Activated T-helper 1 cell treated with anti-CD3 and anti-CD28 coated beads, Interleukin-12 subunit alpha, Interleukin-12 subunit beta, Interleukin-2, Interleukin-4 antibody, amounts not matched to agents 30 ng/mL and 10 ng/mL and 1 ng/mL, durations not matched to agents 14 hours and 24 hours and 36 hours (primary cell): ENCODE measurements at regions not wholly inside any gene's neighbourhood (a gene's known extent, or its start where the extent isn't known, plus 50 kb on each side); places are given as distances from the start of the nearest gene placed in this dataset.

Source experiments
- DNase-seq: peaks from one replicate; pipeline ENCODE4 v3.0.0; 2021; ENCODE audit warnings: low spot score
- H3K27ac Mint-ChIP-seq: one replicate; pipeline ENCODE4 v1.8.0; 2021; ENCODE audit warnings: mild to moderate bottlenecking, mixed read lengths
- H3K27me3 Mint-ChIP-seq: one replicate; pipeline ENCODE4 v1.8.0; 2022; ENCODE audit warnings: mild to moderate bottlenecking, moderate library complexity, mixed read lengths; ENCODE audit not compliant: insufficient read depth
- H3K36me3 Mint-ChIP-seq: one replicate; pipeline ENCODE4 v1.8.0; 2021; ENCODE audit warnings: low read depth, mixed read lengths
- H3K4me1 Mint-ChIP-seq: one replicate; pipeline ENCODE4 v1.8.0; 2021; ENCODE audit warnings: low read depth, mixed read lengths
- H3K4me3 Mint-ChIP-seq: one replicate; pipeline ENCODE4 v1.8.0; 2021; ENCODE audit warnings: mild to moderate bottlenecking, moderate library complexity, mixed read lengths
- H3K9me3 Mint-ChIP-seq: one replicate; pipeline ENCODE4 v1.8.0; 2021; ENCODE audit warnings: mixed read lengths
- intact Hi-C: fragments of 100-400 bp; cut with micrococcal nuclease; formaldehyde crosslinking; loops from one replicate; pipeline ENCODE4 v1.15.1; 2024

DNA sequence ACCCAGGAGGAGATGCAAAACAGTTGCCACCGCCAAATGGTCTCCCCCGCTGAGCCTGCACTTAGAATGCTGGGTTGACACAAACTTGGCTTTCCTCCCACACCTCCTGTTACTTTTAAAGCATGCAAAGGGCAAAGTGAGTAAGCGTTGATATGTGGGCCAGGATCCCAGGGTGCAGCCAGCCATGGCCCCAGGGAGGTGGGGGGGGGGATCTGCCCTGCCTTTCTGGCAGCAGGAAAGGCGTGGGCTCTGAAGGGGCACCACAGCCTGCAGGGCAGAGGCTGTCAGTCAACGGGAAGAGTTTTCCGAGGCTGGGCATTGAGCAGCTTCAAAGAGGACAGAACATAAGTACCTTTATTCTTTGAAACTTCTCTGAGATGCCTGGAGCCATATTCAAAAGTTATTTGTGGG is 142.3 kb downstream of the ABCC12 start:
- no peaks in the 10 kb centered on the region for H3K27me3 Mint-ChIP-seq
- intact Hi-C loops: no loop called here
- H3K4me1 Mint-ChIP-seq: no peaks in the 10 kb centered on the region
- H3K27ac Mint-ChIP-seq: no peak overlapping the region
- no peak overlapping the region for H3K4me3 Mint-ChIP-seq
- H3K9me3 Mint-ChIP-seq: peaks cover 3% of the 10 kb centered on the region
- no peak for DNase-seq
- H3K36me3 Mint-ChIP-seq: no peaks in the 10 kb centered on the region

DNA sequence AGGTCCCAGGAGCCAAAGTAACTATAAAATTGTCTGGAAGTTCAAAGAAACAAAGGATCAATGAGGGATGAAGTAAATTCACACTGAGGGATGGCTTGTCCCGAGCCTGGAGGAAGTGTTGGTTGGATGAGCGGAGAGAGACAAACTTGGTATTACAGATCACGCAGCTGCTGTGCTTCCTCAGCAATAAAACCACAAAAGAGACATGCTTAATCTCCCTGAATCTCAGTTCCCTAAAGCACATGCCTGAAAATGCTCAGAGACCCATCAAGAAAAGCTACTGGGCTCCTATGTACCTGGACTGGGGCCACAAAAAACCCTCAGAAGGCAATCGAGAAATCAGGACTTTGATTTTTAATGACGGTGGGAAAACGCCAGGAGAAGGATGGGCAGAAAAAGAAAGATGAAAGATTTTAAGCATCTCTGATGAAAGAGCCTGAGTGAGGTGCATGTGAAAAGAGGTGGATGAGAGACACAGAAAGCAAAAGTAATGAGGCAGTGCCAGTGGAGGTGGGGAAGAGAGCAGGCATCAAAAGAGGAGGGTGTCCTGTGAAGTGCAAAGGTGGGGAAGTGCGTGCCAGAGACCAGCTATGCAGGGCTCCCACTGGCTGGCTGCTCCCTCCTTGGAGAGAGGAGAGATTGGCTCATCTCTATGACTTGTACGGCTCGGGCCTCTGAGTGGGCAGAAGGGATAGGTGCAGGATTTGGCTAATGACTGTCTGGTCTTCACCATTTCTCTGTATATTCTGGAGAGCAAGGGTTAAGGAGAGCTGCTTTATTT is 143.7 kb downstream of the ABCC12 start:
- no peaks in the 10 kb centered on the region for H3K4me1 Mint-ChIP-seq
- H3K36me3 Mint-ChIP-seq: no peaks in the 10 kb centered on the region
- intact Hi-C loops: no loop called here
- peaks cover 3% of the 10 kb centered on the region for H3K9me3 Mint-ChIP-seq
- DNase-seq: no peak
- H3K27ac Mint-ChIP-seq: no peak overlapping the region
- H3K4me3 Mint-ChIP-seq: no peak overlapping the region
- H3K27me3 Mint-ChIP-seq: no peaks in the 10 kb centered on the region

DNA sequence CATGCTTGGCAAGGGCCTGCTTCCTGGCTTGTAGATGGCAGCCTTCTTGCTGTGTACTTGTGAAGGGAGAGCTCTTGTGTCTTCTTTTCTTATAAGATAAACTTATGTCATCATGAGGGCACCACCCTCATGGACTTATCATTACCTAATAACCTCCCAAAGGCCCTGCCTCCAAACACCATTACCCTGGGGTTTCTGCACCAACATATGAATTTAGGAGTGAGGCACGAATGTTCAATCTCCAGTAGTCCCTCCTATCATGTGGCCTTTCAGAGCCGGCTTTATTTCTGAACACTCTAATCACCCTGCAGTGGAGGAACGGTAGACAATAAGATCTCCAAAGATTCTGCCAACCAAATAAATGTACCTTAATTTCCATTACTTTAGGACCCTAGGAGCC is 144.3 kb downstream of the ABCC12 start:
- peaks cover 4% of the 10 kb centered on the region for H3K9me3 Mint-ChIP-seq
- intact Hi-C loops: no loop called here
- H3K27ac Mint-ChIP-seq: no peak overlapping the region
- no peak overlapping the region for H3K4me3 Mint-ChIP-seq
- no peaks in the 10 kb centered on the region for H3K36me3 Mint-ChIP-seq
- H3K27me3 Mint-ChIP-seq: no peaks in the 10 kb centered on the region
- no peak for DNase-seq
- no peaks in the 10 kb centered on the region for H3K4me1 Mint-ChIP-seq

DNA sequence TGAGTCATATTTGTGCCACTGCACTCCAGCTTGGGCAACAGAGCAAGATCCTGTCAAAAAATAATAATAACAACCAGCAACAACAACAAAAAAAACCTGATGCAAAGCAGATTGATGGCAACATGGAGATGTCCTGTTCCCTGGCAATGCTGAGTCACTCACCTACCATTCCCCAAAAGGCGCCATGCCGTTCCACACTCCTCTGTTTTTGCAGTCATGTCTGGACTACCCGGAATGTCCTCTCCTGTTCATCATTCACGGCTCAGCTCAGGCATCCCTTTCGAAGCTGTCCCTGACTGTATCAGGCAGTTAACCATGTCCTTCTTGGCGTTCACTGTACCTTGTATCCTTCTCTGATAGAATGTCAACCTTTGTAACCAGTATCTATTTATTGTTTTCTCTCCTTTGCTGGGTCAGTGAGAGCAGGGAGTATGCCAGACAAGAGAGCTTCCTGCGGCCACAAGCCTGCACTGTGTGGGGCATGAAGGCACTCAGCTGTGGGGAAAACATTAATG is 147.7 kb downstream of the ABCC12 start:
- Mint-ChIP-seq H3K9me3 (peaks cover 4% of the 10 kb centered on the region), H3K4me1 (no peaks in the 10 kb centered on the region), H3K36me3 (no peaks in the 10 kb centered on the region), H3K27me3 (no peaks in the 10 kb centered on the region), H3K27ac (no peak overlapping the region), H3K4me3 (no peak overlapping the region)
- DNase-seq: no peak
- intact Hi-C loops: no loop called here

DNA sequence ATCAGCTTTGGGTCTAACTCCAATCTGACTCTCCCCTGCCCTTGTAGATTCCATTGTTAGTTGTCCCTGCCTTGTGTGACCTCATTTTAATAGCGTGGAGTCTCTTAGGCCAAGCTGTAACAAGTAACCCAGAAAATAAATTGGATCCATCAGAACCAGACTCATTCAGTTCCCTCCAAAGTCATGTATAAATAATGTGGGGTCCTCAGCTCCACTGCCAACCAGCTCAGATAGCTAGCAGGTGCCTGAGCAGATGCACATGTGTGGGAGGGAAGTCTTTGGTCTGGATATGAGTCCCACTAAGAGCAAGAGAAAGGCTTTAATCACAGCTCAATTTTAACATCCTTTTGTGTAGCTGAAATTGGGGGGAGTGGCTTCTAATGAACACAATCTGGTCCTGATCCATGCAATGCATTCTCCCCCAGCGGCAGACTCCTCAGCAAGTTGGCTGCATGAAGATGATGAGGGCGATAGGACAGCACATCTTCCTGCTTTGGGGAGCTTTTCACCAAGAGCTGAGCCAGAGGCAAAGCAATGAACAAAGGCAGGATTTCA is 151.6 kb downstream of the ABCC12 start:
- Mint-ChIP-seq H3K27me3 (no peaks in the 10 kb centered on the region), H3K4me1 (no peaks in the 10 kb centered on the region), H3K36me3 (no peaks in the 10 kb centered on the region), H3K4me3 (no peak overlapping the region), H3K27ac (no peak overlapping the region), H3K9me3 (peaks cover 4% of the 10 kb centered on the region)
- intact Hi-C loops: no loop called here
- no peak for DNase-seq

DNA sequence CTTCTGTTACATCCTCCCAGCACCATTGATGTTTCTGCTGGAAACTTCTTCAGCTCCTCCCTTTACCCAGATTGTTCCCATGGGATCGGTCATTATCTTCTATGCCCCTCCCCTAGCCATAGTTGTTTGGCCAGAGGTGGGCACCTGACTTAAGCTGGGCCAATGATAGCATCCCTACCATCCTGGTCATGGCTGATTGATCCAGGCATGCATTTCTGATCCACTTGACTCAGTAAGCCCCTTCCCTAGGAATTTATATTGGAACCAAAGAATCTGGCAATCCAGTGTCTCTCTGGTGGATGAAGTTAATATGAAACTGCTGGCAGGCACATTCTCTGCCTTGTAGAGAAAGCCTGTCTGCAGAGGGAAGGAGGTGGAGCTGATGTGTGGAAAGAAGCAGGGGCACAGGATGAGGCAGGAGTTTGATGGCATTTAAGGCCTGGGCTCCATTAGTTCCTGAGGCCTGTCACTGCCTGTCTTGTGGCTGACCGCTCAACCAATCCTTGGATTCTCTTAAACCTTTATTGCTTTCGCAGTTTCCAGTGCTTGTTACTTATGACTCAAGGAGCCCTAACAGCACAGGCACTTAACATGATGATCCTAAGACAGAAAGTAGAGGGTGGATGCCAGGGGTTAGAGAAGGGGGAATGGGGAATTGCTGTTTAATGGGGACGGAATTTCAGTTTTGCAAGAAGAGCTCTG is 152.4 kb downstream of the ABCC12 start:
- Mint-ChIP-seq H3K4me3 (no peak overlapping the region), H3K4me1 (no peaks in the 10 kb centered on the region), H3K27me3 (no peaks in the 10 kb centered on the region), H3K9me3 (peaks cover 4% of the 10 kb centered on the region), H3K27ac (no peak overlapping the region), H3K36me3 (no peaks in the 10 kb centered on the region)
- intact Hi-C loops: no loop called here
- no peak for DNase-seq

DNA sequence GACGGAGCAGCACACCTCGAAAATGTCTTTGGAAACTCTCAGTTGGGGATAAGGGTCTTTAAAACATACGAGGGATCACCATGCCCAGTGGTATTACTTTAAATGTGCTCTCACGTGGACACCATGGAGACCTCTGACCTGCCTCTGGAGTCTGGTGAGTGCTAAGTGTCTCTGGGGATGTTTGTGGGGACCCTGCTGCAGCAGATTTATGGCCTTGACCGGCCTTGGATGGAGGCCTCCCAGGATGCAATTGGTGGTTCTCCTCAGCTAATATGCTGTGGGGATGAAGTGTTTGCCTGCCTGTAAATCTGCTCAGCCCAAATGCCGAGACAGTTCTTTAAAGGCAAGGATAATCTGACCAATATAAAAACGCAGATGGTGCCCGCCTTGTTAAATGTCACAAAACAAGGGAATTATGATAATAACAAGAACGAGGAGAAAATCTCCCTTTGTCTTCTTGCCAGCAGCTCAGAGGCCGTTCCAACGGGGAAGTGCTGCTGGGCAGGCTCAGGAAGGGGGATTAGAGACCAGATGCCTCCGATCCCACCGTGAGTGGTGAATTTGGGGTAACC is 154.4 kb downstream of the ABCC12 start:
- no peaks in the 10 kb centered on the region for H3K27me3 Mint-ChIP-seq
- intact Hi-C loops: no loop called here
- no peak overlapping the region for H3K4me3 Mint-ChIP-seq
- no peak for DNase-seq
- H3K36me3 Mint-ChIP-seq: no peaks in the 10 kb centered on the region
- no peaks in the 10 kb centered on the region for H3K4me1 Mint-ChIP-seq
- peaks cover 2% of the 10 kb centered on the region for H3K9me3 Mint-ChIP-seq
- no peak overlapping the region for H3K27ac Mint-ChIP-seq

DNA sequence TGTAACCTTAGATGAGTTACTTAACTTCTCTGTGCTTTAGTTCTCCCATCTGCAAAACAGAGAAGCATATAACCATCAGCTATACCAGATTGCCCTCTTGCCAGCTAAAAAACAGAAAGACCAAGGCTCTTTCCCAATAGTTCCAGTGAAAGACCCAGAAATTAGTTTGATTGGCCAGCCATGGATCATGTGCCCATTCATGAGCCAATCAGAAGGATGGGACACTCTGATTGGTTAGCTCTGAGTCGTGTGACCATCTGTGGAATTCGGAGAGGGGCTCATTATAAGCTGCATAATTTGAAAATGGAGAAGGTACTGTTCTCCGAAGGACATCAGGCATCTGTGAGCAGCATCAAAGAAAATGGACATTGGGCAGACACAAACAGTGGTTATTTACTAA is 155.2 kb downstream of the ABCC12 start:
- H3K4me3 Mint-ChIP-seq: no peak overlapping the region
- no peaks in the 10 kb centered on the region for H3K9me3 Mint-ChIP-seq
- no peaks in the 10 kb centered on the region for H3K27me3 Mint-ChIP-seq
- no peak overlapping the region for H3K27ac Mint-ChIP-seq
- no peak for DNase-seq
- H3K36me3 Mint-ChIP-seq: no peaks in the 10 kb centered on the region
- H3K4me1 Mint-ChIP-seq: no peaks in the 10 kb centered on the region
- intact Hi-C loops: no loop called here

DNA sequence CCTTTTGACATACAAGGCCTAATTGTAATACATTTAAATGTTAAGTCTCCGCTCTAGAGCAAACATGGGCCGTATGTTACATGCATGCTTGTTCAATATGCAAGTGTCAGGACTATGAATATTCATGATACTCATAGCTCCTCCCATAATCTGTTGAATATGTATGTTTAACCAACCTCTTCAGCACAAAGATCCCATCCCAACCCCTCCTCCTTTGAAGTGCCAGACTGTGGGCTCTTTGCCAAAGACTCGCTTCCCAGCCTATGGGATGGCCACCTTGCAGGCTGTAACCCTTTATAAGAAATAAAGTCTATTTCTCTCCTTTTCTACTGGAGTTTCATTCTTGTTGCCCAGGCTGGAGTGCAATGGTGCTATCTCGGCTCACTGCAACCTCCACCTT is 156.2 kb downstream of the ABCC12 start:
- H3K4me3 Mint-ChIP-seq: no peak overlapping the region
- DNase-seq: no peak
- no peak overlapping the region for H3K27ac Mint-ChIP-seq
- H3K36me3 Mint-ChIP-seq: no peaks in the 10 kb centered on the region
- no peaks in the 10 kb centered on the region for H3K27me3 Mint-ChIP-seq
- no peaks in the 10 kb centered on the region for H3K9me3 Mint-ChIP-seq
- H3K4me1 Mint-ChIP-seq: no peaks in the 10 kb centered on the region
- intact Hi-C loops: no loop called here

DNA sequence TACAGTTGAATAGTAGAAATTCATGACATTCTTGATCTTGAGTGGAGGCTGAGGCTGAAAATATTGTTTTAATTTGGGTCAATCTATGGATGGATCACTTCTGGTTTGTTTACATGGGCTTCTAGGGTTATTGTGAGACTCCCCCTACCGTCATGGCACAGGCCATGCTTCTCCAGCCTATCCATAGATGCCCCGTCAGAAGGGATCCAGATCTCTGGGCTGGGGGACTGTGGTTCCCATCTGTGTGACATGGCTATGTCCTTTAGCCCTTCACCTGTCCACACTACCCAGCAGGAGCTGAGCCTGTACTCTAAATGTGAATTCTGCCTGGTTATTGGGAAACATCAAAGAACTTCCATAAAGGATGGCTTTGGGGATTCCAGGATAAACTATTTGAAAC is 160.4 kb downstream of the ABCC12 start:
- intact Hi-C loops: no loop called here
- Mint-ChIP-seq H3K27me3 (no peaks in the 10 kb centered on the region), H3K36me3 (no peaks in the 10 kb centered on the region)

DNA sequence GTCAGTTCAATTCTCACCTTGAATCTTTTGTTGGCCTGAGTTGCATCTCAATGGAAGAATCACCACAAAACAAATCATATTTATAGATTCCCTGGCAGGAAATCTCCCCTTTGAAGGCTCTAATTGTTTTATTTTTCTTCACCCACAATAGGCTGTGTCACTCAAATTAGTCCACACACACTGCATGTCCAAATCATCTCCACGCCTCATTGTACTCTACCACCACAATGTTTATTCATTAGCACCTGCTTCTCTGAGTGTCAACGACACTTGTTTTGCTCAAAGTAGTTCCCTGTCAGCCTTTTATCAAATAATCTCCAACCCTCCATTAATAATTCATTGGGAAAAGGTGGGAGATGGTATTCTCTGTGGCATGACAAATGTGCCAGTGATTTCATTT is 164.3 kb downstream of the ABCC12 start:
- no peaks in the 10 kb centered on the region for H3K9me3 Mint-ChIP-seq
- DNase-seq: no peak
- no peak overlapping the region for H3K4me3 Mint-ChIP-seq
- intact Hi-C loops: no loop called here
- H3K36me3 Mint-ChIP-seq: no peaks in the 10 kb centered on the region
- no peak overlapping the region for H3K27ac Mint-ChIP-seq
- no peaks in the 10 kb centered on the region for H3K4me1 Mint-ChIP-seq
- H3K27me3 Mint-ChIP-seq: no peaks in the 10 kb centered on the region

More for the DNA sequence above, 160.4 kb downstream of the ABCC12 start:
- no peak for DNase-seq
- Mint-ChIP-seq H3K9me3 (no peaks in the 10 kb centered on the region), H3K27ac (no peak overlapping the region), H3K4me3 (no peak overlapping the region), H3K4me1 (no peaks in the 10 kb centered on the region)

DNA sequence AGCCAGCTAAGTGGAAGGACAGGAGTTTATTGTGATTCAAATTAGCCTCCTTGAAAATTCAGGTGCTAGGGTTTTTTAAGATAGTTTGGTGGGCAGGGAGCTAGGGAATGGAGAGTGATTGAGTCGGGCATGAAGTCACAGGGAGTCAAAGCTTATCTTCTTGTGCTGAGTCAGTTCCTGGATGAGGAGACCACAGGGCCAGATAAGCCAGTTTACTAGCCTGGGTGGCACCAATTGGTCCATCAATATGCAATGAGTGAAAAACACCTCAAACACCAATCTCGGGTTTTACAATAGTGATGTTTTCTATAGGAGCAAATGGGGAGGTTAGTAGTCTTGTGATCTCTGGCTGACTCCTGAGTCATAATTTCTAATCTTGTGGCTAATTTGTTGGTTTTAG is 165.1 kb downstream of the ABCC12 start:
- DNase-seq: no peak
- no peak overlapping the region for H3K4me3 Mint-ChIP-seq
- no peaks in the 10 kb centered on the region for H3K4me1 Mint-ChIP-seq
- H3K9me3 Mint-ChIP-seq: no peaks in the 10 kb centered on the region
- no peaks in the 10 kb centered on the region for H3K27me3 Mint-ChIP-seq
- intact Hi-C loops: no loop called here
- no peak overlapping the region for H3K27ac Mint-ChIP-seq
- no peaks in the 10 kb centered on the region for H3K36me3 Mint-ChIP-seq

DNA sequence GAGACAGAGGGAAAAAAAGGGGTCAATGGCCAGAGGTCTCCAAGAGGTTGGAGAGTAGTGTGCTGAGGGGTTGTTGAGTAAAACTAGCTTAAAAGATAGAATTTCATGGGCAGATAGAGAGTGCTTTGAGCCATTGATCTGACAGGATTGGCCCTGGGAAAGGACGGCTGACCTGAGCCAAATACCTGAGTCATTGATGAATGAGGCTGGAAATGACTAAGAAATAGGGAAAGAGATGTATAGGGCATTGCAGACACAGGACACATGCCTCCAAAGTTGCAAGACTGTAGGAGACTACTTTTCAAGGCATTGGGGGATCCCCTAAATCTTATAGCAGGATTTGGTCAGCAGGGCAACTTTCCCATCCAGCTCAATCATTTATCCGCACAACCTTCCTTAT is 168.7 kb downstream of the ABCC12 start:
- intact Hi-C loops: no loop called here
- Mint-ChIP-seq H3K4me3 (no peak overlapping the region), H3K9me3 (no peaks in the 10 kb centered on the region), H3K27me3 (no peaks in the 10 kb centered on the region), H3K4me1 (no peaks in the 10 kb centered on the region), H3K36me3 (no peaks in the 10 kb centered on the region), H3K27ac (no peak overlapping the region)
- DNase-seq: no peak
